ENCODE measurements at regions not wholly inside any gene's neighbourhood (a gene's known extent, or its start where the extent isn't known, plus 50 kb on each side); places are given as distances from the start of the nearest gene placed in this dataset.

GRCh38 chr16:66308096-66308495, 58.4 kb upstream of the CDH5 start:
- TF ChIP-seq FOXA1 (IDR thresholded peaks at IDR 0.05): no peak
- no peak for TF ChIP-seq FOXA1 (CRISPR knock-in tag; IDR thresholded peaks at IDR 0.05)
- TF ChIP-seq ZNF354B (CRISPR knock-in tag; IDR thresholded peaks at IDR 0.05): no peak
- no peak for TF ChIP-seq POLR2A (IDR thresholded peaks at IDR 0.05; ENCODE audit: insufficient read depth in 1 of 2, low read depth in 2 of 2, low read length in 2 of 2)
- no peak for TF ChIP-seq RBAK (CRISPR knock-in tag; IDR thresholded peaks at IDR 0.05)
- TF ChIP-seq ZBTB40 (IDR thresholded peaks at IDR 0.05): no peak
- no peak for TF ChIP-seq ZBTB40 (CRISPR knock-in tag; IDR thresholded peaks at IDR 0.05)
- TF ChIP-seq USF2 (IDR thresholded peaks at IDR 0.05; ENCODE audit: low read depth, low read length): no peak
- no peak for TF ChIP-seq USF2 (CRISPR knock-in tag; IDR thresholded peaks at IDR 0.05; ENCODE audit: borderline replicate concordance)
- TF ChIP-seq NFIC (IDR thresholded peaks at IDR 0.05; ENCODE audit: low read length): no peak
- TF ChIP-seq, protein P1, sequence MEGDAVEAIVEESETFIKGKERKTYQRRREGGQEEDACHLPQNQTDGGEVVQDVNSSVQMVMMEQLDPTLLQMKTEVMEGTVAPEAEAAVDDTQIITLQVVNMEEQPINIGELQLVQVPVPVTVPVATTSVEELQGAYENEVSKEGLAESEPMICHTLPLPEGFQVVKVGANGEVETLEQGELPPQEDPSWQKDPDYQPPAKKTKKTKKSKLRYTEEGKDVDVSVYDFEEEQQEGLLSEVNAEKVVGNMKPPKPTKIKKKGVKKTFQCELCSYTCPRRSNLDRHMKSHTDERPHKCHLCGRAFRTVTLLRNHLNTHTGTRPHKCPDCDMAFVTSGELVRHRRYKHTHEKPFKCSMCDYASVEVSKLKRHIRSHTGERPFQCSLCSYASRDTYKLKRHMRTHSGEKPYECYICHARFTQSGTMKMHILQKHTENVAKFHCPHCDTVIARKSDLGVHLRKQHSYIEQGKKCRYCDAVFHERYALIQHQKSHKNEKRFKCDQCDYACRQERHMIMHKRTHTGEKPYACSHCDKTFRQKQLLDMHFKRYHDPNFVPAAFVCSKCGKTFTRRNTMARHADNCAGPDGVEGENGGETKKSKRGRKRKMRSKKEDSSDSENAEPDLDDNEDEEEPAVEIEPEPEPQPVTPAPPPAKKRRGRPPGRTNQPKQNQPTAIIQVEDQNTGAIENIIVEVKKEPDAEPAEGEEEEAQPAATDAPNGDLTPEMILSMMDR (CRISPR knock-in tag; IDR thresholded peaks at IDR 0.05): no peak
- TF ChIP-seq ZNF12 (CRISPR knock-in tag; IDR thresholded peaks at IDR 0.05): no peak
- no peak for TF ChIP-seq ZNF333 (CRISPR knock-in tag; IDR thresholded peaks at IDR 0.05; ENCODE audit: borderline replicate concordance)
- TF ChIP-seq, protein P2, sequence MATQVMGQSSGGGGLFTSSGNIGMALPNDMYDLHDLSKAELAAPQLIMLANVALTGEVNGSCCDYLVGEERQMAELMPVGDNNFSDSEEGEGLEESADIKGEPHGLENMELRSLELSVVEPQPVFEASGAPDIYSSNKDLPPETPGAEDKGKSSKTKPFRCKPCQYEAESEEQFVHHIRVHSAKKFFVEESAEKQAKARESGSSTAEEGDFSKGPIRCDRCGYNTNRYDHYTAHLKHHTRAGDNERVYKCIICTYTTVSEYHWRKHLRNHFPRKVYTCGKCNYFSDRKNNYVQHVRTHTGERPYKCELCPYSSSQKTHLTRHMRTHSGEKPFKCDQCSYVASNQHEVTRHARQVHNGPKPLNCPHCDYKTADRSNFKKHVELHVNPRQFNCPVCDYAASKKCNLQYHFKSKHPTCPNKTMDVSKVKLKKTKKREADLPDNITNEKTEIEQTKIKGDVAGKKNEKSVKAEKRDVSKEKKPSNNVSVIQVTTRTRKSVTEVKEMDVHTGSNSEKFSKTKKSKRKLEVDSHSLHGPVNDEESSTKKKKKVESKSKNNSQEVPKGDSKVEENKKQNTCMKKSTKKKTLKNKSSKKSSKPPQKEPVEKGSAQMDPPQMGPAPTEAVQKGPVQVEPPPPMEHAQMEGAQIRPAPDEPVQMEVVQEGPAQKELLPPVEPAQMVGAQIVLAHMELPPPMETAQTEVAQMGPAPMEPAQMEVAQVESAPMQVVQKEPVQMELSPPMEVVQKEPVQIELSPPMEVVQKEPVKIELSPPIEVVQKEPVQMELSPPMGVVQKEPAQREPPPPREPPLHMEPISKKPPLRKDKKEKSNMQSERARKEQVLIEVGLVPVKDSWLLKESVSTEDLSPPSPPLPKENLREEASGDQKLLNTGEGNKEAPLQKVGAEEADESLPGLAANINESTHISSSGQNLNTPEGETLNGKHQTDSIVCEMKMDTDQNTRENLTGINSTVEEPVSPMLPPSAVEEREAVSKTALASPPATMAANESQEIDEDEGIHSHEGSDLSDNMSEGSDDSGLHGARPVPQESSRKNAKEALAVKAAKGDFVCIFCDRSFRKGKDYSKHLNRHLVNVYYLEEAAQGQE (IDR thresholded peaks at IDR 0.05; ENCODE audit: borderline replicate concordance in 1 of 2, low read depth in 1 of 2, low read length in 2 of 2): no peak
- no peak for TF ChIP-seq HNRNPK (IDR thresholded peaks at IDR 0.05; ENCODE audit: low read depth, low read length, poor library complexity, severe bottlenecking)
- TF ChIP-seq, protein P3, sequence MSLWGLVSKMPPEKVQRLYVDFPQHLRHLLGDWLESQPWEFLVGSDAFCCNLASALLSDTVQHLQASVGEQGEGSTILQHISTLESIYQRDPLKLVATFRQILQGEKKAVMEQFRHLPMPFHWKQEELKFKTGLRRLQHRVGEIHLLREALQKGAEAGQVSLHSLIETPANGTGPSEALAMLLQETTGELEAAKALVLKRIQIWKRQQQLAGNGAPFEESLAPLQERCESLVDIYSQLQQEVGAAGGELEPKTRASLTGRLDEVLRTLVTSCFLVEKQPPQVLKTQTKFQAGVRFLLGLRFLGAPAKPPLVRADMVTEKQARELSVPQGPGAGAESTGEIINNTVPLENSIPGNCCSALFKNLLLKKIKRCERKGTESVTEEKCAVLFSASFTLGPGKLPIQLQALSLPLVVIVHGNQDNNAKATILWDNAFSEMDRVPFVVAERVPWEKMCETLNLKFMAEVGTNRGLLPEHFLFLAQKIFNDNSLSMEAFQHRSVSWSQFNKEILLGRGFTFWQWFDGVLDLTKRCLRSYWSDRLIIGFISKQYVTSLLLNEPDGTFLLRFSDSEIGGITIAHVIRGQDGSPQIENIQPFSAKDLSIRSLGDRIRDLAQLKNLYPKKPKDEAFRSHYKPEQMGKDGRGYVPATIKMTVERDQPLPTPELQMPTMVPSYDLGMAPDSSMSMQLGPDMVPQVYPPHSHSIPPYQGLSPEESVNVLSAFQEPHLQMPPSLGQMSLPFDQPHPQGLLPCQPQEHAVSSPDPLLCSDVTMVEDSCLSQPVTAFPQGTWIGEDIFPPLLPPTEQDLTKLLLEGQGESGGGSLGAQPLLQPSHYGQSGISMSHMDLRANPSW (CRISPR knock-in tag; IDR thresholded peaks at IDR 0.05; ENCODE audit: borderline replicate concordance): no peak
